ENCODE measurements at regions not wholly inside any gene's neighbourhood (a gene's known extent, or its start where the extent isn't known, plus 50 kb on each side); places are given as distances from the start of the nearest gene placed in this dataset.

DNA sequence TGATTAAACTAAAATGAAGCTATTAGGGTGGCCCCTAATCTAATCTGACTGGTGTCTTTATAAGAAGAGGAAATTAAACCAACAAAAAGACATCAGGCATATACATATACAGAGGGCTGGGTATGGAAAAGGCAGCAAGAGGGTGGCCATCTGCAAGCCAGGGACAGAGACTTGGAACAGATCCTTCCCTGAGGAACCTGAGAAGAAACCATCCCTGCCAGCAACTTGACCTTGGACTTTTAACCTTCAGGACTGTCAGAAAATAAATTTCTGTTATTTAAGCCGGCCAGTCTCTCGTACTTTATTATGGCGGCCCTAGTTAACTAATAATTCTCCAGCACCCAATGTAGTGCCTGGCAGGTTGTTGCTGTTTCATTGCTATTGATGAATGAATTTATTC, 361.5 kb upstream of the PDGFD start:
- TF ChIP-seq EZH2 (IDR thresholded peaks at IDR 0.05; ENCODE audit: low read depth, low read length, severe bottlenecking) = no peak
- no peak for TF ChIP-seq PHF8 (conservative IDR thresholded peaks at IDR 0.05; ENCODE audit: low read depth, low read length)
- TF ChIP-seq SP4 (IDR thresholded peaks at IDR 0.05; ENCODE audit: low read length) = no peak
- TF ChIP-seq, protein P1, sequence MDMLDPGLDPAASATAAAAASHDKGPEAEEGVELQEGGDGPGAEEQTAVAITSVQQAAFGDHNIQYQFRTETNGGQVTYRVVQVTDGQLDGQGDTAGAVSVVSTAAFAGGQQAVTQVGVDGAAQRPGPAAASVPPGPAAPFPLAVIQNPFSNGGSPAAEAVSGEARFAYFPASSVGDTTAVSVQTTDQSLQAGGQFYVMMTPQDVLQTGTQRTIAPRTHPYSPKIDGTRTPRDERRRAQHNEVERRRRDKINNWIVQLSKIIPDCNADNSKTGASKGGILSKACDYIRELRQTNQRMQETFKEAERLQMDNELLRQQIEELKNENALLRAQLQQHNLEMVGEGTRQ (IDR thresholded peaks at IDR 0.05; ENCODE audit: low read length) = no peak
- no peak for TF ChIP-seq HDAC6 (IDR thresholded peaks at IDR 0.05; ENCODE audit: low read depth, low read length)
- TF ChIP-seq EGR1 (IDR thresholded peaks at IDR 0.05; ENCODE audit: borderline replicate concordance, low read depth, low read length) = no peak
- no peak for TF ChIP-seq KDM4A (IDR thresholded peaks at IDR 0.05; ENCODE audit: low read depth, low read length, severe bottlenecking)
- no peak for TF ChIP-seq KDM1A (IDR thresholded peaks at IDR 0.05; ENCODE audit: borderline replicate concordance, low read length)
- TF ChIP-seq GTF2F1 (IDR thresholded peaks at IDR 0.05; ENCODE audit: borderline replicate concordance, low read depth, low read length) = no peak
- TF ChIP-seq JUN (IDR thresholded peaks at IDR 0.05; ENCODE audit: low read depth, low read length) = no peak
- no peak for TF ChIP-seq SP1 (IDR thresholded peaks at IDR 0.05; ENCODE audit: low read depth, low read length)
- no peak for TF ChIP-seq SP2 (IDR thresholded peaks at IDR 0.05; ENCODE audit: low read length)
- TF ChIP-seq ASH2L (IDR thresholded peaks at IDR 0.05; ENCODE audit: low read length) = no peak
- Histone ChIP-seq H2BK5ac (ENCODE audit: low read depth, low read length) (no peak overlapping the region), H3K23me2 (ENCODE audit: low read depth, low read length) (no peaks in the 10 kb centered on the region), H3K27me3 (replicated peaks in 1 of 4; ENCODE audit: control insufficient read depth in 3 of 4, extremely low read depth in 1 of 4, insufficient read depth in 3 of 4, low read length in 3 of 4) (no peaks in the 10 kb centered on the region), H3K9ac (replicated peaks in 1 of 4; ENCODE audit: extremely low read depth in 1 of 4, low read depth in 3 of 4, low read length in 3 of 4) (no peak overlapping the region), H3K79me1 (ENCODE audit: low read depth, low read length) (no peaks in the 10 kb centered on the region), H2BK12ac (ENCODE audit: low read depth, low read length) (no peak overlapping the region), H4K20me1 (replicated peaks in 1 of 2; ENCODE audit: control insufficient read depth in 1 of 2, insufficient read depth in 2 of 2, low read length in 2 of 2) (no peaks in the 10 kb centered on the region), H3K4me3 (ENCODE audit: extremely low read depth in 1 of 4, insufficient read depth in 2 of 4, low read depth in 3 of 4, low read length in 4 of 4) (no peak overlapping the region), H2AFZ (ENCODE audit: low read length) (no peak overlapping the region), H4K5ac (ENCODE audit: insufficient read length, low read depth, low read length) (no peak overlapping the region), H2BK120ac (replicated peaks; ENCODE audit: low read depth, low read length) (no peak overlapping the region), H3K56ac (replicated peaks; ENCODE audit: insufficient read length, low read depth, low read length) (no peak overlapping the region), H4K91ac (replicated peaks; ENCODE audit: insufficient read length, low read length) (no peak overlapping the region), H3K4me2 (ENCODE audit: insufficient read depth in 1 of 2, low read depth in 2 of 2, low read length in 2 of 2) (no peak overlapping the region), H4K8ac (ENCODE audit: extremely low read depth, insufficient read depth, low read length) (no peak overlapping the region), H3K36me3 (ENCODE audit: control insufficient read depth in 2 of 4, insufficient read depth in 4 of 4, low read length in 3 of 4) (no peaks in the 10 kb centered on the region), H3K4me1 (replicated peaks in 1 of 4; ENCODE audit: control insufficient read depth in 3 of 4, insufficient read depth in 4 of 4, low read length in 3 of 4) (no peaks in the 10 kb centered on the region), H3K79me2 (ENCODE audit: control insufficient read depth in 1 of 2, insufficient read depth in 2 of 2, low read length in 2 of 2) (no peaks in the 10 kb centered on the region), H2BK20ac (ENCODE audit: low read length) (no peak overlapping the region), H3K9me3 (ENCODE audit: insufficient read depth in 2 of 2, low read depth in 1 of 2, low read length in 1 of 2) (no peaks in the 10 kb centered on the region), H3K18ac (ENCODE audit: extremely low read depth, low read length) (no peak overlapping the region), H3K14ac (ENCODE audit: insufficient read length) (no peak overlapping the region), H3K23ac (ENCODE audit: insufficient read length) (no peak overlapping the region), H2AK5ac (ENCODE audit: low read depth, low read length) (no peak overlapping the region), H3K27ac (ENCODE audit: low read depth, low read length) (no peak overlapping the region), H3K4ac (replicated peaks; ENCODE audit: insufficient read length, low read depth, low read length) (no peak overlapping the region), H2BK15ac (ENCODE audit: low read length) (no peak overlapping the region)
- 97% methylated on average over 3 of the region's 3 CpGs; no CpG with 5 or more reads in 1 of the 2 experiments for WGBS, 2 experiments (ENCODE audit: extremely low coverage in 1 of 2, insufficient coverage in 1 of 2, insufficient read length in 1 of 2, insufficient replicate concordance in 2 of 2, low coverage in 1 of 2, low lambda C conversion rate in 2 of 2, missing lambda C conversion rate in 1 of 2)
- FAIRE-seq = no peak
- CTCF ChIA-PET (ENCODE audit: partially characterized antibody) = no interaction called here
- POLR2A ChIA-PET (ENCODE audit: partially characterized antibody) = no interaction called here
- no peak for DNase-seq (ENCODE audit: low read depth in 1 of 2, low spot score in 2 of 2)

Data from H1 (cell line).